GM21515 (cell line): ENCODE measurements at regions not wholly inside any gene's neighbourhood (a gene's known extent, or its start where the extent isn't known, plus 50 kb on each side); places are given as distances from the start of the nearest gene placed in this dataset.

ENCODE experiments used
- ATAC-seq: cut with Tn5 transposase; IDR thresholded peaks from one replicate; pipeline ENCODE4 v1.9.1; 2021; ENCODE audit not compliant: unreplicated experiment

DNA sequence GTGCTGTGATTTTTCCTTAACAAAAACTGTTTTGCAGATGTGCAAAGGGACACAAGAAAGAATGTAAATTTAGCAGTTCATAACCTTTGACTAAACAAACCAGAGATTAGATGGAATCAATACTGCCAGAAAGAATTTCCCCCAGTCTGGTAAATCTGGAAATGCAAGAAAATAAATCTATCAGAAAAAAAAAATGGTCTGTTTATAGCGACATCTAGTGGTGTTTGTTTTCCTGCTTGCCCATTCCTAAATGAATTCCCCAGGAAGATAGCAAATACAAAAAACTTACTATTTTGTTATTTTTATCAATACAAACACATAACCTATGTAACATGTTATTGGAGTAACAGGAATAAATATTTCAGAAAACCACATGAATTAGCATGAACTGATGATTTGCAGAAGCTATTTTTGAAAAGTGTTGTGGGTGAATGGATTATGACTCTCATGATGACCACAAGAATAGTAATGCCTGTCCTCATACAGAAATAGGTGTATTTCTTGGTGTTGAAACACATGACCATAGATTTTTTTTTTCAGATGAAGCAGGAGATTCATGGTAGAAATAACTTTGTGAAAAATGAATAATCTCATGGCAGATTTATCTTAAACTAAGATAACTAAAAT is 1703.8 kb downstream of the MAT2B start:
- no peak for ATAC-seq

- ATAC-seq, result no peak
These were observed 1719.1 kb downstream of the MAT2B start for GRCh38 chr5:165224366-165225045.

DNA sequence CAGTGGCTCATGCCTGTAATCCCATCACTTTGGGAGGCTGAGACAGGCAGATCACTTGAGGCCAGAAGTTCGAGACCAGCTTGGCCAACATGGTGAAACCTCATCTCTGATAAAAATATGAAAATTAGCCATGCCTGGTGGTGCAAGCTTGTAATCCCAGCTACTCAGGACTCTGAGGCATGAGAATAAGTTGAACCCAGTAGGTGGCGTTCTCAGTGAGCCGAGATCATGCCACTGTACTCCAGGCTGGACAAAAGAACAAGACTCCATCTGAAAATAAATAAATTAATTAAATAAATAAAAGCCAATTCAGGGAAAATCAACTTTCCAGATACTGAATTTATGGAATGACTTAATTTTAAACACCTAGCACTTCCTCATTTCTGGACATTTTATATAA is 1722.1 kb downstream of the MAT2B start:
- no peak for ATAC-seq

- no peak for ATAC-seq
These were observed 1722.8 kb downstream of the MAT2B start for GRCh38 chr5:165228184-165228583.

DNA sequence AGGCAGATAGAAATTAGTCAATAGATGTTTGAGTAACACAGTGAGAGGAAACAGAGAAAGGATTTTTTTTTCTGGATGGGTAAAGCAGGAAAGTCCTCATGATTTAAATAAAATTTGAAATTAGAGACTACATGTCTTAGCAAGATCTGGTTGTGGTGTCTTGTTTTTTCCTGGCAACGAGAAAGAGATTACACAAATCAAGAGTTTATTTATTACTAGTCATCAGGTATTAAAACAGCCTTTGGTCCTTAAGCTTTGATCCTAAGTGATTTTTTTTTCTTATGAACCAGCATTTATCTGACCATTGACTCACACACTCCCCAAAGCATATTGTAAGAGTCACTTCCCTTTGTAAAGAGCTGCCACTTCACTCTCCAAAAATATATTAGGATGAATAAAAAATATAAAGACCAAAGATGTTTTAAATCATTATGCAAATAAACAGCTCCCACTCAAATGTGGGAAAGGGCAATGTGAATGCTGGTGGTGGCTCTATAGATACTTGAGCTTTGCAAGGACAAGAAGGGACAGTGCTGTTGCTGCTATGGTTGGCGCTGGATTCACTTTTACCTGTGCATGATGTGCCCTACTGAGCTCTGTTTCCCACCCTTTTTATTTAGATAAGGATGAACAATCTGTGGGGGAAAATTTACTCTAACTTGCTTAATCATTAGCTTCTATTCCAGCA is 1726.5 kb downstream of the MAT2B start:
- no peak for ATAC-seq

DNA sequence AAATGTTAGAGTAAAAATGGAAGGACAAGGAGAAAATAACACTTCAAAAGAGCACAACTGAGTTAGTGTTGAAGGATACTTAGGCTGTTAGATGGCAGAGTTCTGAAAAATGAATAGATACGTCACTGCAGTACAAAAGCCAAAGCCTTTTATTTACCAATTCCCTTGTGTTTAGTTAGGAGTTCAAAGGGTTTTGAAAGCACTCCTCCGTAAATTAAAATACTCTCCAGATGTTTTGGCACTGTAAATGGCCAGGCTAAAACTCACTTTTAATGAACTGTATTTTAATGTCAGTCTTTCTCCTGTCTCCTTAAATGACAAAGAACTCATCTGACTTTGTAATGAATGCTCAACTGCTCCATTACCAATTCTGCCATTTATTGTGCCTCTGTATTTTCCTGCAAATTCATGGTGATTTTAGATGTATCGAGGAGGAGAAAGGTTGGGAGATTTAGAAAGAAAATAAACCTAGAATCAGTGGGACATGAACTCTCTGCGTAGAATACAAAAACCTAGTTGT is 1727.2 kb downstream of the MAT2B start:
- no peak for ATAC-seq

- no peak for ATAC-seq
These were observed 1736.4 kb downstream of the MAT2B start for GRCh38 chr5:165241811-165242210.

DNA sequence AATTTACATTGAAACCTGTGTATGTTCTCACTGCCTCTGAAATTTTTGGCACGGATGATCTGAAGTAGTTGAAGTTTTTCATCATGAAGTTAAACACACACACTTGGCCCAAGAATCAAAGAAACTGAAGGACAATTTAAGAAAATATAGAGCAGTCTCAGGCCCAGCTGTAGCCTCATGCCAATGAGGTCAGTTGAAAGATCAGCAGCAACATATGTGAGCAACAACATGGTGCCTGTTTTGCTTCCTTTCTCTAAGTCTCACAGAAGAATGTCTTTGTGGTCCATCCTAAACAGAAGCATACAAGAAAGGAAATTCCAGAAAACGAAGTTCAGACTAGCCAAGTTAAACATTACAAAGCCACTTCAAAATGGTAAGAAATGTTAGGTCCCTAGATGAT is 1737.2 kb downstream of the MAT2B start:
- no peak for ATAC-seq

GRCh38 chr5:165244407-165244806 is 1739.0 kb downstream of the MAT2B start:
- ATAC-seq, result no peak

DNA sequence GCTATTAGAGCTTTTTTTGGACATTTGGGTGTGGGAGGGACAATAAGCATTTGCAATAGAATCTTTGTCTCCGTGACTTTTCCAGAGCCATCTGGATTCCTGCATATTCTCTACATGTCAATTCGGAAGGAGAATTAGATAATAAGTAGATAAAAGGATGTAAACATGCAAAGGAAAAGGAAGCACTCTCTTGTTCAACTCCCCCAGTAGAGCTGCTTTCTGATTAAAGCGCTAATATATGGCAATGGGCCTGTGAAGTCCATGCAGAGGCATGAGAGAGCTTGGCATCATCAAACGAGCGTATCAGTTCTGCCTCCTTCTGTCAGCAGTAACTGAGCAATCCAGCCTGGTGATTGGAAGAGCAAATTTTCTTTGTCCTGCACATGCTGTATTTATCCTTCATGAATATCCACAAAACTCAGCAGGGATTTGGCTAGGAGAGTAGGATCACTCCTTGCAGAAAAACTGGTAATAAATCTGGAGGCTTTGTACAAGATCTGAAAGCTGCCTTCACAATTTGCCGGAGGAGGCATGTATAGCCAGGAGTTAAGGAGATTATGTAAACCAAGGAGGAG is 1752.9 kb downstream of the MAT2B start:
- no peak for ATAC-seq

DNA sequence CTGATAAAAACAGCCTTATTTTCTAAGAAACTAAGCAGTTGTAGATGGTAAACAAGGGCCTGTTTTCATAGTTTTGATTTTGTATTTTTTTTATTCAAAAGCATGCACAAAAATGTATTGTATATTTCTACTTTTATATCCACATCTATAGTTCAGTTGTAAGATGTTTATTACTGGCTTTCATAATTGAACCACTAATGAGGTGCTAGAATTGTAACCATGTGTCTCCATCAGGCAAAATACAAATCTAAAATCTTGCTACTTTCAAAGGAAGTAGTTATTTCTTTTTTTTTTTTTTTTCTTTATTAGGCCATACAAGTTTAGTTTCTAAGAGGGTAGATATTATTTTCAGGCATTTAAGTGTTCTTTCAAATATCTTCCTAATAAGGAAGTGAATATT is 1755.0 kb downstream of the MAT2B start:
- no peak for ATAC-seq

DNA sequence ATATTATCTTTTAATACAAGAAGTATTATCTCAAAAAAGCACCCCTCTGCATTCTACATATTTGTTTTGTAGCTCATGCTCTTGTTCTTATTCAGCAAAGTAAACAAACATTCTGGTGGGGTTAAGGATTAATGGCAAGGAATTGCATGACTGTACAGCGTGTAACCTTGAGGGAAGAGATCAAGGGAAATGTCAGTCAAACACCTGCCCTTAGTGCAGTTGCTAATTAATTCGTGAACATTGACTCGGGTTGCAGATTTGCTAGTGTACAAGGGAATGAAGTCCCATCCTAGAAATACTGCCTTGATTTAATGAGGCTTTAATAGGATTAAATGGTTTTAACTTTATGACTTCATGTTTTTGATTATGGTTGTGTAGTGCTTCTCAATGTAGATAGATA is 1758.1 kb downstream of the MAT2B start:
- no peak for ATAC-seq

DNA sequence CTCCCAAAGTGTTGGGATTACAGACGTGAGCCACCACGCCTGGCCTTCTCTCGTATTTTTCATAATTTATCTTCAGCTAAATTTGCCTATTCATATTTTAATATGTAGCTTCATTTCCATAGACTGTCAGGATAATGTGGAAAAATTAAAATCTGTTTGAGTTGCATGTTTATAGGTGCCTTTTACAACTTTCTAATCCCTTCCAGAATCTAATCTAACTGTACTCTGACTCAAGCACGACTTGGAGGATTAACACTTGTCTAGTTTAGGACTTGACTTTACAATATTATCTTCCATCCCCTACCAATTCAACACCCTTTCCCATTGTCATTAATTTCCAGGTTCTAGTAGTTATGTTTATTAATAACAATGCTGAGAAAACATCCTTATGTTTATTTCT is 1761.5 kb downstream of the MAT2B start:
- ATAC-seq, result no peak

GRCh38 chr5:165272436-165272835 is 1767.0 kb downstream of the MAT2B start:
- ATAC-seq, result no peak

DNA sequence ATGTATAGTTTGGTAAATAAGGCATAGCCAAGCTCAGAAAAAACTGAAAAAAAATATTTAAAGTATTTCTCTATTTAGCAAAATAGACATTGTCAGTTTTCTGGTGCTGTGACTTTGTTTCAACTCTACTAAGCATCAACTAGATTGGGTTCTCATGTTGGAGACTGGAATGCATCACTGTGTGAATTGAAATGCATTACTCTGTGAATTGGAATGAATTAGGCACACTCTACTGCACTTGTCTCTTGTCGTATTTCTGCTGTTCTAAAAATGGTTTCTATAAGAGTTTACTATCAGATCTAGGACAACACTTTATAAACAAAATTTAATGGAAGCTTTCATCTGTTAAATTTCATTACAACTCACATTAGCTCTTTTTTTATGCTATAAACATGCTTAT is 1772.2 kb downstream of the MAT2B start:
- ATAC-seq, result no peak

GRCh38 chr5:165282491-165282890 is 1777.1 kb downstream of the MAT2B start:
- no peak for ATAC-seq

- no peak for ATAC-seq
These were observed 1781.3 kb downstream of the MAT2B start for GRCh38 chr5:165286692-165287091.

DNA sequence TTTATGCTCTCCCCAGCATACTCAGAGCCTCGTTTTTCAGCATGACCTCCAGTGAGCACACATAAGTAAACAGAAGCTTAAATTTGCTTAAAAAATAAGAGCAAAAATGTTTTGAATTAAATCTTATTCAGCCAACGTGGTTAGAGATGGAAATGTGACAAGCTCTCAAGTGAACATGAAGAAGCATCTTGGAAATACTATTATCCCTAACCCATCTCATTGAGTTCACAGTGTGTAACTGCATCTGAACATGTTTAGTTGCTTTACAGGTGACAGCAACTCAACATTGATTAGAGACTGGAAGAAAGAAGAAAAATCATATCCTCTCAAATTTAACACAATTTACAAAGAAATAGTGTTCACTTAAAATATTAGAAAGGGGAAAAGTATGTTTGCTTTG is 1785.1 kb downstream of the MAT2B start:
- no peak for ATAC-seq

- no peak for ATAC-seq
These were observed 1791.1 kb downstream of the MAT2B start for GRCh38 chr5:165296401-165297130.

GRCh38 chr5:165304193-165304827 is 1798.9 kb downstream of the MAT2B start:
- no peak for ATAC-seq

GRCh38 chr5:165305596-165305995 is 1800.2 kb downstream of the MAT2B start:
- ATAC-seq, result no peak
